Ishikawa (cell line): ENCODE measurements at regions not wholly inside any gene's neighbourhood (a gene's known extent, or its start where the extent isn't known, plus 50 kb on each side); places are given as distances from the start of the nearest gene placed in this dataset.

Experiments
- CEBPB ChIP-seq: IDR thresholded peaks from 2 replicates; pipeline ENCODE4 v1.6.1; 2012
- FOXM1 ChIP-seq: IDR thresholded peaks from 2 replicates; pipeline ENCODE4 v1.6.1; 2012; ENCODE audit warnings: low read depth, borderline replicate concordance
- RAD21 ChIP-seq: IDR thresholded peaks from 2 replicates; pipeline ENCODE4 v1.6.1; 2012; ENCODE audit warnings: low read depth
- TAF1 ChIP-seq: IDR thresholded peaks from 2 replicates; pipeline ENCODE4 v1.6.1; 2012; ENCODE audit warnings: low read depth, mild to moderate bottlenecking
- TEAD4 ChIP-seq: IDR thresholded peaks from 2 replicates; pipeline ENCODE4 v1.6.1; 2012
- YY1 ChIP-seq: IDR thresholded peaks from 2 replicates; pipeline ENCODE4 v1.6.1; 2012; ENCODE audit warnings: low read depth
- TF ChIP-seq, protein P1 (sequence below): IDR thresholded peaks from 2 replicates; pipeline ENCODE4 v1.6.1; 2012
- TF ChIP-seq, protein P2 (sequence below): IDR thresholded peaks from 2 replicates; pipeline ENCODE4 v1.6.1; 2012
- TF ChIP-seq, protein P3 (sequence below): IDR thresholded peaks from 2 replicates; pipeline ENCODE4 v1.6.1; 2012; ENCODE audit warnings: low read depth, mild to moderate bottlenecking

GRCh38 chr9:73234008-73234360, 82.3 kb downstream of the ANXA1 start:
- no peak for TF ChIP-seq YY1
- TF ChIP-seq CEBPB: no peak
- TF ChIP-seq, protein P1, sequence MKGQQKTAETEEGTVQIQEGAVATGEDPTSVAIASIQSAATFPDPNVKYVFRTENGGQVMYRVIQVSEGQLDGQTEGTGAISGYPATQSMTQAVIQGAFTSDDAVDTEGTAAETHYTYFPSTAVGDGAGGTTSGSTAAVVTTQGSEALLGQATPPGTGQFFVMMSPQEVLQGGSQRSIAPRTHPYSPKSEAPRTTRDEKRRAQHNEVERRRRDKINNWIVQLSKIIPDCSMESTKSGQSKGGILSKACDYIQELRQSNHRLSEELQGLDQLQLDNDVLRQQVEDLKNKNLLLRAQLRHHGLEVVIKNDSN: no peak
- TF ChIP-seq TEAD4: no peak
- TF ChIP-seq RAD21: no peak
- no peak for TF ChIP-seq FOXM1
- TF ChIP-seq TAF1: no peak
- TF ChIP-seq, protein P2, sequence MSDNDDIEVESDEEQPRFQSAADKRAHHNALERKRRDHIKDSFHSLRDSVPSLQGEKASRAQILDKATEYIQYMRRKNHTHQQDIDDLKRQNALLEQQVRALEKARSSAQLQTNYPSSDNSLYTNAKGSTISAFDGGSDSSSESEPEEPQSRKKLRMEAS: no peak
- TF ChIP-seq, protein P3, sequence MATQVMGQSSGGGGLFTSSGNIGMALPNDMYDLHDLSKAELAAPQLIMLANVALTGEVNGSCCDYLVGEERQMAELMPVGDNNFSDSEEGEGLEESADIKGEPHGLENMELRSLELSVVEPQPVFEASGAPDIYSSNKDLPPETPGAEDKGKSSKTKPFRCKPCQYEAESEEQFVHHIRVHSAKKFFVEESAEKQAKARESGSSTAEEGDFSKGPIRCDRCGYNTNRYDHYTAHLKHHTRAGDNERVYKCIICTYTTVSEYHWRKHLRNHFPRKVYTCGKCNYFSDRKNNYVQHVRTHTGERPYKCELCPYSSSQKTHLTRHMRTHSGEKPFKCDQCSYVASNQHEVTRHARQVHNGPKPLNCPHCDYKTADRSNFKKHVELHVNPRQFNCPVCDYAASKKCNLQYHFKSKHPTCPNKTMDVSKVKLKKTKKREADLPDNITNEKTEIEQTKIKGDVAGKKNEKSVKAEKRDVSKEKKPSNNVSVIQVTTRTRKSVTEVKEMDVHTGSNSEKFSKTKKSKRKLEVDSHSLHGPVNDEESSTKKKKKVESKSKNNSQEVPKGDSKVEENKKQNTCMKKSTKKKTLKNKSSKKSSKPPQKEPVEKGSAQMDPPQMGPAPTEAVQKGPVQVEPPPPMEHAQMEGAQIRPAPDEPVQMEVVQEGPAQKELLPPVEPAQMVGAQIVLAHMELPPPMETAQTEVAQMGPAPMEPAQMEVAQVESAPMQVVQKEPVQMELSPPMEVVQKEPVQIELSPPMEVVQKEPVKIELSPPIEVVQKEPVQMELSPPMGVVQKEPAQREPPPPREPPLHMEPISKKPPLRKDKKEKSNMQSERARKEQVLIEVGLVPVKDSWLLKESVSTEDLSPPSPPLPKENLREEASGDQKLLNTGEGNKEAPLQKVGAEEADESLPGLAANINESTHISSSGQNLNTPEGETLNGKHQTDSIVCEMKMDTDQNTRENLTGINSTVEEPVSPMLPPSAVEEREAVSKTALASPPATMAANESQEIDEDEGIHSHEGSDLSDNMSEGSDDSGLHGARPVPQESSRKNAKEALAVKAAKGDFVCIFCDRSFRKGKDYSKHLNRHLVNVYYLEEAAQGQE: no peak
